Suprapubic skin (tissue), 4 donors: ENCODE measurements at regions not wholly inside any gene's neighbourhood (a gene's known extent, or its start where the extent isn't known, plus 50 kb on each side); places are given as distances from the start of the nearest gene placed in this dataset.

ENCODE experiments used
- DNase-seq, 2 donors: peaks; one replicate each; pipeline ENCODE4 v3.0.0-alpha.2; 2019; ENCODE audit warnings: low spot score in 2 of 2
- H3K27ac ChIP-seq: fragments of 200-600 bp; sonication (generic); one replicate; pipeline ENCODE4 v1.5.1; 2019
- H3K27me3 ChIP-seq: fragments of 200-600 bp; sonication (generic); one replicate; pipeline ENCODE4 v1.5.1; 2019
- H3K36me3 ChIP-seq: fragments of 200-600 bp; sonication (generic); one replicate; pipeline ENCODE4 v1.5.1; 2019
- H3K4me1 ChIP-seq: fragments of 200-600 bp; sonication (generic); one replicate; pipeline ENCODE4 v1.5.1; 2019
- H3K4me3 ChIP-seq: fragments of 200-600 bp; sonication (generic); one replicate; pipeline ENCODE4 v1.5.1; 2019; ENCODE audit warnings: mild to moderate bottlenecking
- H3K9me3 ChIP-seq: fragments of 200-600 bp; sonication (generic); one replicate; pipeline ENCODE4 v1.5.1; 2019
- EP300 ChIP-seq: sonication (generic); formaldehyde crosslinking; IDR thresholded peaks from one replicate; pipeline ENCODE4 v1.6.1; 2017; ENCODE audit warnings: antibody characterized with exemption
- POLR2A ChIP-seq, 2 donors: fragments of 450-650 bp; IDR thresholded peaks; one replicate each; pipeline ENCODE4 v1.6.1; 2017; ENCODE audit warnings: antibody characterized with exemption in 2 of 2, mild to moderate bottlenecking in 2 of 2, moderate library complexity in 2 of 2
- POLR2AphosphoS5 ChIP-seq, 3 donors: sonication (generic); formaldehyde crosslinking; IDR thresholded peaks; one replicate each; pipeline ENCODE4 v1.6.1; 2017; ENCODE audit warnings: antibody characterized with exemption in 3 of 3
- WGBS: methylation state at CpG from one replicate; pipeline ENCODE4 v1.1.5; 2018; 5-methylcytosine and 5-hydroxymethylcytosine counted together
- TF ChIP-seq, protein P1 (sequence below), 2 donors: fragments of 200-600 bp in 1 of 2; fragments of 450-650 bp in 1 of 2; sonication (generic) in 1 of 2; IDR thresholded peaks; one replicate each; pipeline ENCODE4 v1.5.1; 2016 to 2019; ENCODE audit warnings: antibody characterized with exemption in 2 of 2, mild to moderate bottlenecking in 1 of 2, moderate library complexity in 1 of 2

DNA sequence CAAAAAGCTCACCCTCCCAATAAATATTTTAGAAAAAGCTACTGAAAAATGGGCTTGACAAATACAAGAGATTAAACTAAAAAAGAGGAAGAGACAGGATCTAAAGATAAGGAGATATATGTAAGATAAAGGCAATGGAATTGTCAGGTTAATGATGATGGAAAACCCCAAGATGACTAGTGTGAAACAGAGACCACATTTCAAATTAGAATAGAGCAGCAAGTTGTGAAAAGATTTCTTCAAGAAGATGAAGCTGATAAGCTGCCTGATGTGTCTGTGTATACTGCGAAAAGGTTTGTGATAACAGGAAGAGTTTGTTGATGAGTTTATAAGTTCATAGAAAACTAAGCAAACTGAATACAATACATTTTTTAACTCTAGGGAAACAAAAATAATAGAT is 840.1 kb upstream of the SLITRK5 start:
- no peaks in the 10 kb centered on the region for H3K27me3 ChIP-seq
- no peaks in the 10 kb centered on the region for H3K9me3 ChIP-seq
- WGBS, result 36% methylated on average over 1 of the region's 1 CpG
- no peaks in the 10 kb centered on the region for H3K36me3 ChIP-seq
- no peak for DNase-seq
- no peak overlapping the region for H3K4me3 ChIP-seq
- TF ChIP-seq, protein P1, sequence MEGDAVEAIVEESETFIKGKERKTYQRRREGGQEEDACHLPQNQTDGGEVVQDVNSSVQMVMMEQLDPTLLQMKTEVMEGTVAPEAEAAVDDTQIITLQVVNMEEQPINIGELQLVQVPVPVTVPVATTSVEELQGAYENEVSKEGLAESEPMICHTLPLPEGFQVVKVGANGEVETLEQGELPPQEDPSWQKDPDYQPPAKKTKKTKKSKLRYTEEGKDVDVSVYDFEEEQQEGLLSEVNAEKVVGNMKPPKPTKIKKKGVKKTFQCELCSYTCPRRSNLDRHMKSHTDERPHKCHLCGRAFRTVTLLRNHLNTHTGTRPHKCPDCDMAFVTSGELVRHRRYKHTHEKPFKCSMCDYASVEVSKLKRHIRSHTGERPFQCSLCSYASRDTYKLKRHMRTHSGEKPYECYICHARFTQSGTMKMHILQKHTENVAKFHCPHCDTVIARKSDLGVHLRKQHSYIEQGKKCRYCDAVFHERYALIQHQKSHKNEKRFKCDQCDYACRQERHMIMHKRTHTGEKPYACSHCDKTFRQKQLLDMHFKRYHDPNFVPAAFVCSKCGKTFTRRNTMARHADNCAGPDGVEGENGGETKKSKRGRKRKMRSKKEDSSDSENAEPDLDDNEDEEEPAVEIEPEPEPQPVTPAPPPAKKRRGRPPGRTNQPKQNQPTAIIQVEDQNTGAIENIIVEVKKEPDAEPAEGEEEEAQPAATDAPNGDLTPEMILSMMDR (IDR thresholded peaks at IDR 0.05), result no peak
- TF ChIP-seq POLR2AphosphoS5 (IDR thresholded peaks at IDR 0.05) (no peak), EP300 (no peak), POLR2A (IDR thresholded peaks at IDR 0.05) (no peak)
- no peak overlapping the region for H3K27ac ChIP-seq
- no peaks in the 10 kb centered on the region for H3K4me1 ChIP-seq

DNA sequence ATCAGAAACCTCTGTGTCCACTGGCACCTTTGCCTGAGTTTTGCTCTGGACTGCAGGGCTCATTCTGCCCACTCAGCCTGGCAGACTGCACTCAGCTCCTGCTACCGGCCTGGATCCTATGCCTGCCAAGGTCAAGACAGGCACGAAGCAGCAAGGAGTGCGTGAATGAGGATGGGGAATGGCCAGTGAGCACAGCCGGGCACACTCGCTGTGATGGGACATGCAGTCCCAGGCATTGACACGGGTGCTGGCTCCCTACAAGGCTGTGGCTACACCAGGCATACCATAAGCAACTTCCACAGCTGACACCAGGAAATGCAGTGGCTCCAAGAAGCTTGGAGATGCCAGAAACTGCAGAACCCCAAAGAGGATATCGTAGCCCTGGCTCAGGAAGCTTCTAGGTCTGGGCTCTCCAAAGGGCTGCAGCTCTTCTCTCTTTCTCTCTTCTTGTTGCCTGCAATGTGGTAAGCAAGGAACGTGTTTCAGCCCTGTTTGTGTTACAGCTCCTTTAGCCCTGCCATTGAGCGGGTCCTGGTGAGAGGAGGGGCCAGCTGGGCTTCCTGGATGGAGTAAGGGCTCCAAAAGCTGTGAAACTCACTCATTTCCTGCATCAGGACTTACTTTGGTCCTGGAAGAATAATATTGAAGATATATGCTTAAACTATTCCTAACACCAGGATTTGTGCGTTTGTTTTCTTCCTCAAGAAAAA is 832.6 kb upstream of the SLITRK5 start:
- no peak overlapping the region for H3K27ac ChIP-seq
- no peaks in the 10 kb centered on the region for H3K4me1 ChIP-seq
- no peaks in the 10 kb centered on the region for H3K27me3 ChIP-seq
- no peaks in the 10 kb centered on the region for H3K36me3 ChIP-seq
- no peak overlapping the region for H3K4me3 ChIP-seq
- 79% methylated on average over 10 of the region's 10 CpGs for WGBS
- no peak for TF ChIP-seq POLR2AphosphoS5 (IDR thresholded peaks at IDR 0.05)
- TF ChIP-seq EP300, result no peak
- TF ChIP-seq POLR2A (IDR thresholded peaks at IDR 0.05), result no peak
- TF ChIP-seq, protein P1 (IDR thresholded peaks at IDR 0.05), result no peak
- no peaks in the 10 kb centered on the region for H3K9me3 ChIP-seq
- no peak for DNase-seq

DNA sequence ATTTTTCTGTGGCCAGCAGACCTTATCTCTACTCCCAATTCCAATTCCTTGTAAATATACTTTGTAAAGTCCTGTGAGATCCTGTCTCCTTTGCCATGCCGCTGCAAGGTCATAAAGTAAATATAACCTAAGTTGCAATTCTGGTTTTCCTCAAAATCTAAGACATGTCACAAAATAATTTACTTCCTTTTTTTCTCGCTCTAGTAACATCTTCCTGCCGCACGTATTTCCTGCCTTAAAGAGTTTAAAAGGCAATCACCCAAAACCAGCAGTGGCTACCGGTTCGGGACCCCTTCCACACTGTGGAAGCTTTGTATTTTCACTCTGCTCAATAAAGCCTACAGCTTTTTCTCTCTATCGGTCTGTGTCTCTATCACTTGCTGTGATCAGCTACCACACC is 832.0 kb upstream of the SLITRK5 start:
- H3K27me3 ChIP-seq, result no peaks in the 10 kb centered on the region
- no peaks in the 10 kb centered on the region for H3K36me3 ChIP-seq
- WGBS, result 29% methylated on average over 7 of the region's 7 CpGs
- no peaks in the 10 kb centered on the region for H3K4me1 ChIP-seq
- H3K9me3 ChIP-seq, result no peaks in the 10 kb centered on the region
- H3K27ac ChIP-seq, result no peak overlapping the region
- DNase-seq, result no peak
- TF ChIP-seq POLR2AphosphoS5 (IDR thresholded peaks at IDR 0.05) (no peak), POLR2A (IDR thresholded peaks at IDR 0.05) (no peak), EP300 (no peak)
- TF ChIP-seq, protein P1 (IDR thresholded peaks at IDR 0.05), result no peak
- H3K4me3 ChIP-seq, result no peak overlapping the region

DNA sequence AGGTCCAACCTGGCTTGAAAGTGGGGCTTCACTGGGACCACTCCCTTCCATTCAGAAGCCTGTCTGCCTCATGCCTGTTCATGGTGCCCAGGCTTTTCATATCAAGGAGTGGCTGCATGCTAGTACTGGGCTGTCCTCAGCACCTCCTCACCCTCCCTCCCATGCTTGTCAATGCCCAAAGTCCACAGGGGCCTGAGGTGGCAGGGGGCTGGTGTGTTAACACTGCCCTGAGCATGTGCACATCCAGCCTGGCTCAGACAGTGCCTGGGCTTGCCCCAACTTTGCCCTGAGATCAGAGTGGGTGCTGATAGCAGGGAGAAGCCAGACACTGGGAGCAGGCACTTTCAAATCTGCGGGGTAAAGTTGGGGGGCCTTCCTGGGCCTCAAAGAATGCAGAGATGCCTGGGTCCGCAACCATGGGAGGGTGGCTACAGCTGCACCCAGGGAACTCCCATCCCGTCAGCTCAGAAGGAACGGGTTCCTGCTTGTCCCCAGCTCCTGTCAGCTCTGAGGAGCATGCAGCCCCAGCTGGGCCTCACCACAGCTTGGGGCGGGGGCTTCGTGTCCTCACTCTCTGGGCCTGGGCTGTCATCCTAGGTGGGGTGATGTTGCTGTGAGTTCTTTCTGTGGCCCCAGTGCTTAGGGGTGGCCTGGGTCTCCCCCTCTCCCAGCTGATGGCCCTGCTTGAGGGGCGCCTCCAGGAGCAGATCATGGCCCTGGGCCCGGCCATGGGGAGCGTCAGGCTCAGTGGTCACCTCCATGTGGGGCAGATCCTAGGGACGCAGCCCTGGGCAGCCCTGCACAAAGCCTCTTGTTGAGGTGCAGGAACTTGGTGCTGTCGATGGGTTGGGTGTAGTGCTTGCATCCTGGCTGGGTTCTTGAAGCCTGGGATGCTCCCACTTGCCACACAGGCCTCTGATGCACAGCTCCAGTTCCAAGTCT is 830.6 kb upstream of the SLITRK5 start:
- no peak overlapping the region for H3K4me3 ChIP-seq
- no peak overlapping the region for H3K27ac ChIP-seq
- H3K27me3 ChIP-seq, result no peaks in the 10 kb centered on the region
- no peaks in the 10 kb centered on the region for H3K36me3 ChIP-seq
- H3K4me1 ChIP-seq, result no peaks in the 10 kb centered on the region
- DNase-seq, result no peak
- TF ChIP-seq, protein P1 (IDR thresholded peaks at IDR 0.05), result no peak
- TF ChIP-seq POLR2AphosphoS5 (IDR thresholded peaks at IDR 0.05) (no peak), EP300 (no peak), POLR2A (IDR thresholded peaks at IDR 0.05) (no peak)
- 70% methylated on average over 6 of the region's 11 CpGs for WGBS
- no peaks in the 10 kb centered on the region for H3K9me3 ChIP-seq

DNA sequence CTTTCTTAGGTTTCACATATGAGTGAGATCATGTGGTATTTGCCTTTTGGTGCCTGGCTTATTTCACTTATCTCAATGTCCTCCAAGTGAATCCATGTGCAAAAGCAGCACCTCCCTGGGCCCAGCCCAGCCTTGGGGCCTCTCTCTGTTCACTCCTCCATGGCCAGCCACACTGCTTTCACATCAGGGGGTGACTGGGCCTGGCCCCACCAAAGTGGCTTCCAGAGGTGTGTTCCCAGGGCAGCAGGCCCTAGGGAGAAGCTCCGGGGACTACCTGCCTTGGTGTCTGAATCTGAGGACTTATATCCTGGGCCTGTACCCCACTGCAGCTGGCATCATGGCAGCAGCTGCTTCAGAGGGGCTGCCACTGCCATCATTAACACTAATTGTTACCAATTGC is 829.9 kb upstream of the SLITRK5 start:
- Histone ChIP-seq H3K27ac (no peak overlapping the region), H3K36me3 (no peaks in the 10 kb centered on the region), H3K9me3 (no peaks in the 10 kb centered on the region), H3K27me3 (no peaks in the 10 kb centered on the region), H3K4me1 (no peaks in the 10 kb centered on the region), H3K4me3 (no peak overlapping the region)
- TF ChIP-seq POLR2A (IDR thresholded peaks at IDR 0.05) (no peak), EP300 (no peak), POLR2AphosphoS5 (IDR thresholded peaks at IDR 0.05) (no peak)
- TF ChIP-seq, protein P1 (IDR thresholded peaks at IDR 0.05), result no peak
- DNase-seq, result no peak
- WGBS, result 100% methylated on average over 1 of the region's 1 CpG
